OCI-LY1 (cell line): ENCODE measurements at regions not wholly inside any gene's neighbourhood (a gene's known extent, or its start where the extent isn't known, plus 50 kb on each side); places are given as distances from the start of the nearest gene placed in this dataset.
"Not testable (repeated sequence)": the region's sequence is repeated elsewhere in the genome, so short reads cannot be mapped to it uniquely, and the experiment has no call there.

Experiments used
- H2AFZ ChIP-seq: fragments of 200-600 bp; sonication (generic), shearing (Covaris generic); 2 replicates; pipeline ENCODE4 v1.6.0; 2014; ENCODE audit warnings: antibody characterized with exemption, mild to moderate bottlenecking, low read length
- H3F3A ChIP-seq: fragments of 200-600 bp; sonication (generic), shearing (Covaris generic); 2 replicates; pipeline ENCODE4 v1.6.0; 2014; ENCODE audit warnings: mild to moderate bottlenecking, antibody characterized with exemption, low read length, moderate library complexity; ENCODE audit not compliant: insufficient read depth
- H3K27ac ChIP-seq: fragments of 200-600 bp; sonication (generic); 2 replicates; pipeline ENCODE4 v1.5.1; 2014; ENCODE audit warnings: low read length, mixed run types, mild to moderate bottlenecking, low read depth; ENCODE audit not compliant: poor library complexity, severe bottlenecking
- H3K27me3 ChIP-seq: fragments of 200-600 bp; sonication (generic); 2 replicates; pipeline ENCODE4 v1.6.0; 2014; ENCODE audit warnings: antibody characterized with exemption, mild to moderate bottlenecking, low read length, moderate library complexity; ENCODE audit not compliant: insufficient read depth
- H3K36me3 ChIP-seq: fragments of 200-600 bp; sonication (generic); 2 replicates; pipeline ENCODE4 v1.6.1; 2014; ENCODE audit warnings: mild to moderate bottlenecking, antibody characterized with exemption, low read length, moderate library complexity, mixed read lengths; ENCODE audit not compliant: insufficient read depth
- H3K4me1 ChIP-seq: fragments of 200-600 bp; sonication (generic); 2 replicates; pipeline ENCODE4 v1.5.1; 2014; ENCODE audit warnings: mild to moderate bottlenecking, low read length, moderate library complexity; ENCODE audit not compliant: insufficient read depth, severe bottlenecking
- H3K4me2 ChIP-seq: fragments of 200-600 bp; sonication (generic), shearing (Covaris generic); 2 replicates; pipeline ENCODE4 v1.6.1; 2014; ENCODE audit warnings: low read length
- H3K4me3 ChIP-seq: fragments of 200-600 bp; sonication (generic); 2 replicates; pipeline ENCODE4 v1.5.1; 2014; ENCODE audit warnings: low read length, low read depth, mild to moderate bottlenecking, mixed read lengths; ENCODE audit not compliant: poor library complexity, severe bottlenecking
- H3K79me2 ChIP-seq: fragments of 200-600 bp; shearing (Covaris generic); 2 replicates; pipeline ENCODE4 v1.6.1; 2016; ENCODE audit warnings: mixed run types, low read length, mixed read lengths; ENCODE audit not compliant: insufficient read depth
- H3K9ac ChIP-seq: fragments of 200-600 bp; sonication (generic), shearing (Covaris generic); 2 replicates; pipeline ENCODE4 v1.6.1; 2014; ENCODE audit warnings: mild to moderate bottlenecking, low read length, mixed read lengths
- H3K9me2 ChIP-seq: fragments of 200-600 bp; sonication (generic), shearing (Covaris generic); 2 replicates; pipeline ENCODE4 v1.6.1; 2014; ENCODE audit warnings: low read depth, mild to moderate bottlenecking, low read length, mixed read lengths
- H3K9me3 ChIP-seq: fragments of 200-600 bp; shearing (Covaris generic); 2 replicates; pipeline ENCODE4 v1.6.1; 2014; ENCODE audit warnings: low read length, mixed read lengths
- H4K20me1 ChIP-seq: fragments of 200-600 bp; sonication (generic), shearing (Covaris generic); 2 replicates; pipeline ENCODE4 v1.6.0; 2016; ENCODE audit warnings: mild to moderate bottlenecking, low read length; ENCODE audit not compliant: insufficient read depth
- EZH2 ChIP-seq: fragments of 200-600 bp; sonication (generic), shearing (Covaris generic); IDR thresholded peaks from 2 replicates; pipeline ENCODE4 v1.8.0; 2017; ENCODE audit warnings: borderline replicate concordance, mixed run types, mild to moderate bottlenecking, antibody characterized with exemption, low read length, moderate library complexity, mixed read lengths
- TF ChIP-seq, protein P1 (sequence below): fragments of 200-600 bp; sonication (generic), shearing (Covaris generic); IDR thresholded peaks from 2 replicates; pipeline ENCODE4 v1.5.1; 2017; ENCODE audit warnings: mild to moderate bottlenecking, antibody characterized with exemption, low read length, moderate library complexity, mixed read lengths

DNA sequence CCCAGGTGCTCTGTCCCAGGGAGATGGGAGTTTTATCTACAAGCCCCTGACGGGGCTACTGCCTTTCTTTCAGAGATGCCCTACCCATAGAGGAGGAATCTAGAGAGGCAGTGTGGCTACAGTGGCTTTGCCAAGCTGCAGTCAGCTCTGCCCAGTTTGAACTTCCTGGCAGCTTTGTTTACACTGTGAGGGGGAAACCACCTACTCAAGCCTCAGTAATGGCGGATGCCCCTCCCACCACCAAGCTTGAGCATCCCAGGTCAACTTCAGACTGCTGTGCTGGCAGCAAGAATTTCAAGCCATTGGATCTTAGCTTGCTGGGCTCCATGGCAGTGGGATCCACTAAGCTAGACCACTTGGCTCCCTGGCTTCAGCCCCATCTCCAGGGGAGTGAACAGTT, 53.1 kb upstream of the TMEM252 start:
- peaks cover 17% of the 10 kb centered on the region for H3K4me1 ChIP-seq
- H3K9me3 ChIP-seq, H4K20me1 ChIP-seq, H3K4me2 ChIP-seq, H3K9me2 ChIP-seq, H3K36me3 ChIP-seq, H3F3A ChIP-seq, H3K9ac ChIP-seq, H3K27ac ChIP-seq, H3K27me3 ChIP-seq, H3K4me3 ChIP-seq, H2AFZ ChIP-seq, H3K79me2 ChIP-seq: not testable (repeated sequence)

GRCh38 chr9:68595868-68596267, 55.2 kb upstream of the TMEM252 start:
- H3K9ac ChIP-seq, result no peak overlapping the region
- no peak overlapping the region for H3K4me2 ChIP-seq
- H2AFZ ChIP-seq, result no peak overlapping the region
- H3K9me2 ChIP-seq, result no peaks in the 10 kb centered on the region
- H3K27ac ChIP-seq, result no peak overlapping the region
- no peaks in the 10 kb centered on the region for H3K79me2 ChIP-seq
- H3F3A ChIP-seq, result no peaks in the 10 kb centered on the region
- no peaks in the 10 kb centered on the region for H4K20me1 ChIP-seq
- no peaks in the 10 kb centered on the region for H3K36me3 ChIP-seq
- H3K4me1 ChIP-seq, result peaks cover 17% of the 10 kb centered on the region
- H3K9me3 ChIP-seq, result no peaks in the 10 kb centered on the region
- TF ChIP-seq, protein P1, sequence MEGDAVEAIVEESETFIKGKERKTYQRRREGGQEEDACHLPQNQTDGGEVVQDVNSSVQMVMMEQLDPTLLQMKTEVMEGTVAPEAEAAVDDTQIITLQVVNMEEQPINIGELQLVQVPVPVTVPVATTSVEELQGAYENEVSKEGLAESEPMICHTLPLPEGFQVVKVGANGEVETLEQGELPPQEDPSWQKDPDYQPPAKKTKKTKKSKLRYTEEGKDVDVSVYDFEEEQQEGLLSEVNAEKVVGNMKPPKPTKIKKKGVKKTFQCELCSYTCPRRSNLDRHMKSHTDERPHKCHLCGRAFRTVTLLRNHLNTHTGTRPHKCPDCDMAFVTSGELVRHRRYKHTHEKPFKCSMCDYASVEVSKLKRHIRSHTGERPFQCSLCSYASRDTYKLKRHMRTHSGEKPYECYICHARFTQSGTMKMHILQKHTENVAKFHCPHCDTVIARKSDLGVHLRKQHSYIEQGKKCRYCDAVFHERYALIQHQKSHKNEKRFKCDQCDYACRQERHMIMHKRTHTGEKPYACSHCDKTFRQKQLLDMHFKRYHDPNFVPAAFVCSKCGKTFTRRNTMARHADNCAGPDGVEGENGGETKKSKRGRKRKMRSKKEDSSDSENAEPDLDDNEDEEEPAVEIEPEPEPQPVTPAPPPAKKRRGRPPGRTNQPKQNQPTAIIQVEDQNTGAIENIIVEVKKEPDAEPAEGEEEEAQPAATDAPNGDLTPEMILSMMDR, result no peak
- no peak for TF ChIP-seq EZH2
- no peak overlapping the region for H3K4me3 ChIP-seq
- no peaks in the 10 kb centered on the region for H3K27me3 ChIP-seq

GRCh38 chr9:68597362-68597997, 56.8 kb upstream of the TMEM252 start:
- H3K36me3 ChIP-seq, result no peaks in the 10 kb centered on the region
- H4K20me1 ChIP-seq, result no peaks in the 10 kb centered on the region
- peaks cover 17% of the 10 kb centered on the region for H3K4me1 ChIP-seq
- no peak overlapping the region for H3K4me2 ChIP-seq
- no peak overlapping the region for H2AFZ ChIP-seq
- H3K4me3 ChIP-seq, result no peak overlapping the region
- TF ChIP-seq, protein P1, result no peak
- TF ChIP-seq EZH2, result no peak
- H3K27me3 ChIP-seq, result no peaks in the 10 kb centered on the region
- H3K27ac ChIP-seq, result no peak overlapping the region
- no peaks in the 10 kb centered on the region for H3F3A ChIP-seq
- H3K79me2 ChIP-seq, result no peaks in the 10 kb centered on the region
- no peaks in the 10 kb centered on the region for H3K9me2 ChIP-seq
- no peaks in the 10 kb centered on the region for H3K9me3 ChIP-seq
- no peak overlapping the region for H3K9ac ChIP-seq

DNA sequence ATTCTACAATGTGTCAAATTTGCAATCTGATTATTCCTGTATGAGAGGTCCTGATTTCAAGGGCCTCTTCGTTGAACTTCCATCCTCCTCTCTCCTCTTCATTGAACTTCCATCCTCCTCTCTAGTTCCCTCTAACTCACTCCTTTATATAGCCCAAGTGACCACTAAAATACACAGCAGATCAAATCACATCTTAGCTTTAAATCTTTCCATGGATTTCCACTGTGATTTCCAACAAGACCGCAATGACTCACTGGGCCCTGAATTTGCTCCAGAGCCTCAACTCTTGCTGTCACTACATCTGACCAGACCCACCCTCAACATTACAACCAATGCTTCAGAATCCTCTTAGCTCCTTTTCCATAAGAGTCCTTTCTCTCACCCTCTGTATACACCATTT, 59.1 kb upstream of the TMEM252 start:
- H3K4me3 ChIP-seq, result no peak overlapping the region
- no peaks in the 10 kb centered on the region for H4K20me1 ChIP-seq
- no peak overlapping the region for H3K4me2 ChIP-seq
- peaks cover 11% of the 10 kb centered on the region for H3K4me1 ChIP-seq
- no peaks in the 10 kb centered on the region for H3K36me3 ChIP-seq
- no peak for TF ChIP-seq EZH2
- no peak overlapping the region for H2AFZ ChIP-seq
- no peak overlapping the region for H3K27ac ChIP-seq
- H3K9ac ChIP-seq, result no peak overlapping the region
- H3K9me3 ChIP-seq, result no peaks in the 10 kb centered on the region
- no peaks in the 10 kb centered on the region for H3K27me3 ChIP-seq
- no peaks in the 10 kb centered on the region for H3K79me2 ChIP-seq
- no peaks in the 10 kb centered on the region for H3K9me2 ChIP-seq
- H3F3A ChIP-seq, result no peaks in the 10 kb centered on the region
